GM20000 (cell line): ENCODE measurements at regions not wholly inside any gene's neighbourhood (a gene's known extent, or its start where the extent isn't known, plus 50 kb on each side); places are given as distances from the start of the nearest gene placed in this dataset.

Experiments used
- DNase-seq: peaks from one replicate; pipeline ENCODE4 v3.0.0; 2012; ENCODE audit warnings: low spot score
- CTCF ChIP-seq: IDR thresholded peaks from 2 replicates; pipeline ENCODE4 v1.5.1; 2012; ENCODE audit warnings: mild to moderate bottlenecking, control low read depth; ENCODE audit errors: extremely low read depth, missing control alignments

- TF ChIP-seq CTCF, result no peak
- DNase-seq, result no peak
Measured at GRCh38 chr15:45829336-45830153, 194.7 kb downstream of the SQOR start.

- DNase-seq, result no peak
- no peak for TF ChIP-seq CTCF
Measured at GRCh38 chr15:45831787-45832186, 197.0 kb downstream of the SQOR start.

GRCh38 chr15:45834622-45835021 is 199.8 kb downstream of the SQOR start:
- DNase-seq, result no peak
- no peak for TF ChIP-seq CTCF

GRCh38 chr15:45842151-45842550 is 207.3 kb downstream of the SQOR start:
- DNase-seq, result no peak
- TF ChIP-seq CTCF, result no peak

GRCh38 chr15:45847645-45848044 is 212.8 kb downstream of the SQOR start:
- DNase-seq, result no peak
- no peak for TF ChIP-seq CTCF

GRCh38 chr15:45849136-45849535 is 214.3 kb downstream of the SQOR start:
- TF ChIP-seq CTCF, result no peak
- DNase-seq, result no peak

- DNase-seq, result no peak
- no peak for TF ChIP-seq CTCF
Measured at GRCh38 chr15:45854455-45855202, 219.8 kb downstream of the SQOR start.
